Keratinocyte (primary cell): ENCODE measurements at regions not wholly inside any gene's neighbourhood (a gene's known extent, or its start where the extent isn't known, plus 50 kb on each side); places are given as distances from the start of the nearest gene placed in this dataset.

Source experiments
- DNase-seq: peaks from one replicate; pipeline ENCODE4 v3.0.0-alpha.2; 2011; ENCODE audit warnings: low read depth, missing footprints, low spot score
- FAIRE-seq: peaks from 2 replicates; lab custom pipeline; 2011; peaks lifted over from hg19 to GRCh38; lab: Jason Lieb, UNC
- H2AFZ ChIP-seq: 2 replicates; pipeline ENCODE4 v1.6.0; 2012; ENCODE audit warnings: low read length, control low read depth, inconsistent platforms; ENCODE audit not compliant: control insufficient read depth
- H3K27ac ChIP-seq: 2 replicates; pipeline ENCODE4 v1.5.1; 2011; ENCODE audit warnings: low read length; ENCODE audit not compliant: control insufficient read depth, insufficient read depth
- H3K27me3 ChIP-seq: 3 replicates; pipeline ENCODE4 v1.6.0; 2011; ENCODE audit warnings: low read length; ENCODE audit not compliant: control insufficient read depth, insufficient read depth; ENCODE audit errors: extremely low read depth
- H3K36me3 ChIP-seq, 2 experiments: 2 replicates in 1 of 2; 3 replicates in 1 of 2; pipeline ENCODE4 v1.5.1; 2011; ENCODE audit warnings: low read length in 2 of 2, mild to moderate bottlenecking in 1 of 2; ENCODE audit not compliant: control insufficient read depth in 2 of 2, insufficient read depth in 2 of 2; ENCODE audit errors: extremely low read depth in 1 of 2
- H3K4me1 ChIP-seq: 3 replicates; pipeline ENCODE4 v1.5.1; 2011; ENCODE audit warnings: low read length; ENCODE audit not compliant: control insufficient read depth, insufficient read depth; ENCODE audit errors: extremely low read depth
- H3K4me2 ChIP-seq: 3 replicates; pipeline ENCODE4 v1.6.0; 2011; ENCODE audit warnings: low read depth, low read length; ENCODE audit not compliant: control insufficient read depth, insufficient read depth; ENCODE audit errors: extremely low read depth
- H3K4me3 ChIP-seq, 3 experiments: fragments of 200-600 bp in 1 of 3; sonication (generic) in 1 of 3; 2 replicates in 2 of 3; 3 replicates in 1 of 3; pipeline ENCODE4 v1.5.1; 2011 to 2016; ENCODE audit warnings: low read length in 3 of 3, mild to moderate bottlenecking in 3 of 3, control low read depth in 2 of 3, inconsistent platforms in 1 of 3, low read depth in 1 of 3, mixed read lengths in 1 of 3, mixed run types in 1 of 3, moderate library complexity in 1 of 3; ENCODE audit not compliant: control insufficient read depth in 2 of 3, insufficient read depth in 2 of 3; ENCODE audit errors: extremely low read depth in 1 of 3
- H3K79me2 ChIP-seq: 2 replicates; pipeline ENCODE4 v1.6.0; 2012; ENCODE audit warnings: low read length; ENCODE audit not compliant: control insufficient read depth, insufficient read depth
- H3K9ac ChIP-seq: 3 replicates; pipeline ENCODE4 v1.6.0; 2011; ENCODE audit warnings: low read length; ENCODE audit not compliant: control insufficient read depth, insufficient read depth; ENCODE audit errors: extremely low read depth
- H3K9me1 ChIP-seq: 3 replicates; pipeline ENCODE4 v1.6.0; 2011; ENCODE audit warnings: low read length; ENCODE audit not compliant: control insufficient read depth, insufficient read depth; ENCODE audit errors: extremely low read depth
- H3K9me3 ChIP-seq: 2 replicates; pipeline ENCODE4 v1.5.1; 2012; ENCODE audit warnings: low read depth, low read length; ENCODE audit not compliant: control insufficient read depth
- H4K20me1 ChIP-seq: 3 replicates; pipeline ENCODE4 v1.6.0; 2011; ENCODE audit warnings: low read length; ENCODE audit not compliant: control insufficient read depth, insufficient read depth; ENCODE audit errors: extremely low read depth
- EZH2 ChIP-seq: IDR thresholded peaks from one replicate; pipeline ENCODE4 v1.6.1; 2012; ENCODE audit warnings: inconsistent platforms, mild to moderate bottlenecking, low read length, moderate library complexity
- dilution Hi-C: fragments of 300-500 bp; cut with MboI; formaldehyde crosslinking; loops from one replicate; pipeline ENCODE4 v1.7.0; 2020; ENCODE audit warnings: low sequenced_read_pairs; ENCODE audit not compliant: extremely low pct_ligation_motif_present
- TF ChIP-seq, protein P1 (sequence below), 3 experiments: IDR thresholded peaks in 1 of 3; conservative IDR thresholded peaks in 1 of 3; optimal IDR thresholded peaks in 1 of 3; 2 replicates in 2 of 3; 3 replicates in 1 of 3; pipeline versions ENCODE3 to v1.5.1; 2011; ENCODE audit warnings: low read length in 3 of 3, mild to moderate bottlenecking in 3 of 3, moderate library complexity in 2 of 3, control low read depth in 1 of 3, inconsistent platforms in 1 of 3; ENCODE audit not compliant: insufficient read depth in 2 of 3; ENCODE audit errors: extremely low read depth in 1 of 3

DNA sequence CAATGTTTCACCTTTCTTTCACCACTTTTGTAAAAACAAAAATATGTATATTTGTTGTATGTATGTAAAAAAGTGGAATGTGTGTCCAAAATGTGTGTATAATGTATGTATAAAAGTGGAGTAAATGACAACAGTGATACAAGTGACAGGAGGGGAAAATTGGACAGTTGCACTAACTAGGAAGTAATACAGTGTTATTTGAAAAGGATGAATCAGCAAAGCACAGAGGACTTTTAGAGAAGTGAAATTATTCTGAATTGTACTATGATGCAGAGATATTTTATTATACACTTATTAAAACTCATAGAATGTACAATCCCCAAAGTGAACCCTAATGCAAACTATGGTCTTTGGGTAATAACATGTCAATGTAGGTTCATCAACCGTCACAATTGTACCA lies 331.3 kb upstream of the CNTNAP5 start:
- Histone ChIP-seq H3K27me3 (no peaks in the 10 kb centered on the region), H3K9me1 (no peaks in the 10 kb centered on the region), H3K27ac (no peak overlapping the region), H3K9me3 (peaks cover 4% of the 10 kb centered on the region), H3K79me2 (no peaks in the 10 kb centered on the region), H3K4me3 (no peak overlapping the region), H3K9ac (no peak overlapping the region), H3K4me2 (no peak overlapping the region), H3K4me1 (no peaks in the 10 kb centered on the region), H2AFZ (no peak overlapping the region), H3K36me3 (no peaks in the 10 kb centered on the region), H4K20me1 (no peaks in the 10 kb centered on the region)
- TF ChIP-seq, protein P1, sequence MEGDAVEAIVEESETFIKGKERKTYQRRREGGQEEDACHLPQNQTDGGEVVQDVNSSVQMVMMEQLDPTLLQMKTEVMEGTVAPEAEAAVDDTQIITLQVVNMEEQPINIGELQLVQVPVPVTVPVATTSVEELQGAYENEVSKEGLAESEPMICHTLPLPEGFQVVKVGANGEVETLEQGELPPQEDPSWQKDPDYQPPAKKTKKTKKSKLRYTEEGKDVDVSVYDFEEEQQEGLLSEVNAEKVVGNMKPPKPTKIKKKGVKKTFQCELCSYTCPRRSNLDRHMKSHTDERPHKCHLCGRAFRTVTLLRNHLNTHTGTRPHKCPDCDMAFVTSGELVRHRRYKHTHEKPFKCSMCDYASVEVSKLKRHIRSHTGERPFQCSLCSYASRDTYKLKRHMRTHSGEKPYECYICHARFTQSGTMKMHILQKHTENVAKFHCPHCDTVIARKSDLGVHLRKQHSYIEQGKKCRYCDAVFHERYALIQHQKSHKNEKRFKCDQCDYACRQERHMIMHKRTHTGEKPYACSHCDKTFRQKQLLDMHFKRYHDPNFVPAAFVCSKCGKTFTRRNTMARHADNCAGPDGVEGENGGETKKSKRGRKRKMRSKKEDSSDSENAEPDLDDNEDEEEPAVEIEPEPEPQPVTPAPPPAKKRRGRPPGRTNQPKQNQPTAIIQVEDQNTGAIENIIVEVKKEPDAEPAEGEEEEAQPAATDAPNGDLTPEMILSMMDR (optimal IDR thresholded peaks at IDR 0.05 in 1 of 3, IDR thresholded peaks at IDR 0.05 in 1 of 3, conservative IDR thresholded peaks at IDR 0.05 in 1 of 3; ENCODE audit: extremely low read depth in 1 of 3, insufficient read depth in 2 of 3, low read length in 3 of 3): no peak
- TF ChIP-seq EZH2: no peak
- dilution Hi-C loops: no loop called here
- no peak for FAIRE-seq
- no peak for DNase-seq

DNA sequence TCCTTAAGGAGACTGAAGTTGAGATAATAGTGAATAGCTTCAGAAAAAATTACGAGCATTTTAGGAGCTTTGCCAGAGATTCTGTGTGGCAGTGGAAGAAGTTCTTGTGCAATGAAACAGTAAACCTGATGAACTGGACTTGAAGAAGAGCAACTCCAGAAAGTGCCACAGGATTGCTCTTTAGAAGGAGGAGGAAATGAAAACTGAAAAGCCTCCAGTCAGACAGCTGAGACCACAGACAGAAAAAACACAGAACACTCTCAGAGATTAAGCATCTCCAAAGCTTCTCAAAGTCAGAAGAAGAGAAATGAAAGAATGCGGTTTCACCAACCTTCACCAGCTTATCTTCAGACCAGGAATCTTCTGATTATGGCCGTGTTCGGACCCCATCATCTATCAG lies 329.7 kb upstream of the CNTNAP5 start:
- Histone ChIP-seq H3K9me3 (peaks cover 4% of the 10 kb centered on the region), H3K4me3 (no peak overlapping the region), H3K79me2 (no peaks in the 10 kb centered on the region), H3K9ac (no peak overlapping the region), H3K36me3 (no peaks in the 10 kb centered on the region), H3K9me1 (no peaks in the 10 kb centered on the region), H3K27me3 (no peaks in the 10 kb centered on the region), H3K4me1 (no peaks in the 10 kb centered on the region), H4K20me1 (no peaks in the 10 kb centered on the region), H2AFZ (no peak overlapping the region), H3K27ac (no peak overlapping the region), H3K4me2 (no peak overlapping the region)
- FAIRE-seq: no peak
- TF ChIP-seq EZH2: no peak
- TF ChIP-seq, protein P1 (optimal IDR thresholded peaks at IDR 0.05 in 1 of 3, IDR thresholded peaks at IDR 0.05 in 1 of 3, conservative IDR thresholded peaks at IDR 0.05 in 1 of 3; ENCODE audit: extremely low read depth in 1 of 3, insufficient read depth in 2 of 3, low read length in 3 of 3): no peak
- no peak for DNase-seq
- dilution Hi-C loops: no loop called here
